ENCODE measurements at regions not wholly inside any gene's neighbourhood (a gene's known extent, or its start where the extent isn't known, plus 50 kb on each side); places are given as distances from the start of the nearest gene placed in this dataset.

DNA sequence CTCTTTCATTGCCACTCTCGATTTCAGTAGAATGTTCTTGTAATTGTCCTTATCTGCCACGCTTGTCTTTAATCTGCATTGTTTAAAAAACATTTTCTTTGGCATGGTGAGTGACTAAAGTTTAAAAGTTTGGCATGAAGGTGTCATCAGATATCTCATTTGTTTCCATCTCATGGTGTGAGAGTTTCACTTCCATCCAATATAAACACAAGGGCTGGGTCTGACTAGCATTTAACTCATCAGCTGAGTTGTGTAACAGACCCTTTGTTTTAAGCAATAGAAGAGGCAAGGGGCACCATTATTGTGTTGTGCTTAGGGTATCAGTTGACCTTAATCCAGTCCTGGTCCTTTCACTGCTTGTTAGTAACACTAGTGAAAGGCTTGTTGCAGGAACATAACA is 49.9 kb upstream of the IL12A start:
- TF ChIP-seq, protein P1, sequence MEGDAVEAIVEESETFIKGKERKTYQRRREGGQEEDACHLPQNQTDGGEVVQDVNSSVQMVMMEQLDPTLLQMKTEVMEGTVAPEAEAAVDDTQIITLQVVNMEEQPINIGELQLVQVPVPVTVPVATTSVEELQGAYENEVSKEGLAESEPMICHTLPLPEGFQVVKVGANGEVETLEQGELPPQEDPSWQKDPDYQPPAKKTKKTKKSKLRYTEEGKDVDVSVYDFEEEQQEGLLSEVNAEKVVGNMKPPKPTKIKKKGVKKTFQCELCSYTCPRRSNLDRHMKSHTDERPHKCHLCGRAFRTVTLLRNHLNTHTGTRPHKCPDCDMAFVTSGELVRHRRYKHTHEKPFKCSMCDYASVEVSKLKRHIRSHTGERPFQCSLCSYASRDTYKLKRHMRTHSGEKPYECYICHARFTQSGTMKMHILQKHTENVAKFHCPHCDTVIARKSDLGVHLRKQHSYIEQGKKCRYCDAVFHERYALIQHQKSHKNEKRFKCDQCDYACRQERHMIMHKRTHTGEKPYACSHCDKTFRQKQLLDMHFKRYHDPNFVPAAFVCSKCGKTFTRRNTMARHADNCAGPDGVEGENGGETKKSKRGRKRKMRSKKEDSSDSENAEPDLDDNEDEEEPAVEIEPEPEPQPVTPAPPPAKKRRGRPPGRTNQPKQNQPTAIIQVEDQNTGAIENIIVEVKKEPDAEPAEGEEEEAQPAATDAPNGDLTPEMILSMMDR (IDR thresholded peaks at IDR 0.05; ENCODE audit: insufficient read depth, low read length, poor library complexity, severe bottlenecking), result no peak
- no peak for TF ChIP-seq EZH2phosphoT487 (conservative IDR thresholded peaks at IDR 0.05; ENCODE audit: low read length)

Data from SU-DHL-6 (cell line).